Endothelial cell of umbilical vein (primary cell): ENCODE measurements at regions not wholly inside any gene's neighbourhood (a gene's known extent, or its start where the extent isn't known, plus 50 kb on each side); places are given as distances from the start of the nearest gene placed in this dataset.

Experiments
- GATA2 ChIP-seq: IDR thresholded peaks from 2 replicates; pipeline ENCODE4 v1.7.0; 2011; ENCODE audit warnings: low read depth, mild to moderate bottlenecking, moderate library complexity, mixed read lengths, low read length; ENCODE audit not compliant: insufficient read length, insufficient read depth
- MYC ChIP-seq: IDR thresholded peaks from one replicate; pipeline ENCODE4 v1.6.1; 2011; ENCODE audit warnings: mild to moderate bottlenecking, low read depth, low read length
- POLR2A ChIP-seq: IDR thresholded peaks from 2 replicates; pipeline ENCODE4 v1.6.1; 2012; ENCODE audit warnings: low read depth, mild to moderate bottlenecking, control low read depth, low read length
- POLR2AphosphoS5 ChIP-seq: IDR thresholded peaks from 2 replicates; pipeline ENCODE4 v1.6.1; 2012; ENCODE audit warnings: low read depth, mild to moderate bottlenecking, control low read depth, low read length, moderate library complexity; ENCODE audit not compliant: insufficient read depth
- TF ChIP-seq, protein P1 (sequence below), 2 donors: IDR thresholded peaks; 1 replicate in 1 of 2; 2 replicates in 1 of 2; pipeline ENCODE4 v1.5.1; 2011; ENCODE audit warnings: low read length in 2 of 2, mild to moderate bottlenecking in 2 of 2, moderate library complexity in 2 of 2, control low read depth in 1 of 2, inconsistent platforms in 1 of 2, low read depth in 1 of 2; ENCODE audit not compliant: insufficient read depth in 1 of 2; ENCODE audit errors: extremely low read depth in 1 of 2

GRCh38 chr19:33997690-33998089, 174.6 kb upstream of the LSM14A start:
- TF ChIP-seq, protein P1, sequence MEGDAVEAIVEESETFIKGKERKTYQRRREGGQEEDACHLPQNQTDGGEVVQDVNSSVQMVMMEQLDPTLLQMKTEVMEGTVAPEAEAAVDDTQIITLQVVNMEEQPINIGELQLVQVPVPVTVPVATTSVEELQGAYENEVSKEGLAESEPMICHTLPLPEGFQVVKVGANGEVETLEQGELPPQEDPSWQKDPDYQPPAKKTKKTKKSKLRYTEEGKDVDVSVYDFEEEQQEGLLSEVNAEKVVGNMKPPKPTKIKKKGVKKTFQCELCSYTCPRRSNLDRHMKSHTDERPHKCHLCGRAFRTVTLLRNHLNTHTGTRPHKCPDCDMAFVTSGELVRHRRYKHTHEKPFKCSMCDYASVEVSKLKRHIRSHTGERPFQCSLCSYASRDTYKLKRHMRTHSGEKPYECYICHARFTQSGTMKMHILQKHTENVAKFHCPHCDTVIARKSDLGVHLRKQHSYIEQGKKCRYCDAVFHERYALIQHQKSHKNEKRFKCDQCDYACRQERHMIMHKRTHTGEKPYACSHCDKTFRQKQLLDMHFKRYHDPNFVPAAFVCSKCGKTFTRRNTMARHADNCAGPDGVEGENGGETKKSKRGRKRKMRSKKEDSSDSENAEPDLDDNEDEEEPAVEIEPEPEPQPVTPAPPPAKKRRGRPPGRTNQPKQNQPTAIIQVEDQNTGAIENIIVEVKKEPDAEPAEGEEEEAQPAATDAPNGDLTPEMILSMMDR (IDR thresholded peaks at IDR 0.05; ENCODE audit: extremely low read depth in 1 of 2, insufficient read depth in 1 of 2, low read depth in 1 of 2, low read length in 2 of 2), result no peak
- TF ChIP-seq MYC, result no peak
- TF ChIP-seq POLR2A, result no peak
- TF ChIP-seq POLR2AphosphoS5, result no peak
- TF ChIP-seq GATA2, result no peak
